Heart right ventricle (tissue), 16 donors: ENCODE measurements at regions not wholly inside any gene's neighbourhood (a gene's known extent, or its start where the extent isn't known, plus 50 kb on each side); places are given as distances from the start of the nearest gene placed in this dataset.
A peak's percentile ranks its signal among the peaks of the same experiment; 100 is the strongest.

ENCODE experiments used
- ATAC-seq, 8 donors: fragments of 200-7000 bp; cut with Tn5 transposase; one replicate each; pipeline ENCODE4 v1.9.1; 2020; ENCODE audit warnings: mild to moderate bottlenecking in 8 of 8, moderate library complexity in 8 of 8, moderate number of reproducible peaks in 1 of 8
- DNase-seq, 2 donors: peaks; one replicate each; pipeline ENCODE4 v3.0.0-alpha.2; 2020
- H3K27ac ChIP-seq, 10 donors: fragments of 200-600 bp; sonication (generic) in 2 of 10; one replicate each; pipeline versions ENCODE4 v1.5.0 to v1.8.0; 2020 to 2022; ENCODE audit warnings: mild to moderate bottlenecking in 3 of 10
- H3K27me3 ChIP-seq, 7 donors: fragments of 200-600 bp; one replicate each; pipeline ENCODE4 v1.8.0; 2021 to 2022; ENCODE audit warnings: mild to moderate bottlenecking in 2 of 7
- H3K36me3 ChIP-seq, 9 donors: fragments of 200-600 bp; sonication (generic) in 1 of 9; one replicate each; pipeline versions ENCODE4 v1.5.0 to v1.8.0; 2020 to 2022; ENCODE audit warnings: mild to moderate bottlenecking in 2 of 9
- H3K4me1 ChIP-seq, 9 donors: fragments of 200-600 bp; sonication (generic) in 1 of 9; one replicate each; pipeline versions ENCODE4 v1.5.0 to v1.8.0; 2020 to 2022; ENCODE audit warnings: mild to moderate bottlenecking in 4 of 9
- H3K4me3 ChIP-seq, 10 donors: fragments of 200-600 bp; sonication (generic) in 2 of 10; one replicate each; pipeline versions ENCODE4 v1.5.0 to v1.8.0; 2020 to 2022; ENCODE audit warnings: mild to moderate bottlenecking in 7 of 10, moderate library complexity in 2 of 10
- H3K9me3 ChIP-seq, 11 donors: fragments of 200-600 bp in 10 of 11; sonication (generic) in 2 of 11; one replicate each; pipeline versions ENCODE4 v1.5.0 to v1.8.0; 2013 to 2022; ENCODE audit warnings: mild to moderate bottlenecking in 2 of 11, control low read depth in 1 of 11, moderate library complexity in 1 of 11
- CTCF ChIP-seq, 9 donors: fragments of 200-600 bp; sonication (generic) in 2 of 9; IDR thresholded peaks; one replicate each; pipeline versions ENCODE4 v1.5.0 to v1.8.0; 2021 to 2022; ENCODE audit warnings: antibody characterized with exemption in 9 of 9, mild to moderate bottlenecking in 5 of 9, moderate library complexity in 1 of 9
- WGBS, 2 donors: extraction: QIAGEN DNeasy Blood & Tissue Kit; methylation state at CpG; one replicate each; pipeline ENCODE4 v1.1.7; 2013; ENCODE audit warnings: inconsistent platforms in 1 of 2; 5-methylcytosine and 5-hydroxymethylcytosine counted together
- intact Hi-C, 10 donors: fragments of 100-400 bp; cut with DNase I; formaldehyde crosslinking; loops; one replicate each; pipeline versions ENCODE4 v1.11.1 to v1.14.2; 2022
- donor health status: Arrhythmogenic right ventricular cardiomyopathy.
- donor health status: ischemic (EF 13 %, LVEDD 7.1; RV severe dilation, severe dysfunction).
- donor health status: healthy with polysubstance abuse.
- donor health status: DM: no; HTN: yes; CAD: no.
- donor health status: DM: no; HTN: no; CAD: no.
- donor health status: ischemic (EF 25% LVEDD 6.9; RV normal size, moderate dysfunction).
- donor health status: ischemic (EF 25% LVEDD 5.7; RV mildly dilated, moderate dysfunction).
- donor health status: healthy.
- donor health status: DM: yes; HTN: yes; CAD: no.
- donor health status: Ischemic cardiomyopathy.
- donor health status: ischemic (EF 35%, LVEDD 5.7; RV mildly dilated, moderate dysfunction).
- donor health status: nonischemic (EF 11% LVEDD 7.7; RV severe dilation, severe dysfunction).
- donor health status: DM: yes; HTN: yes; CAD: no.
- donor health status: PGD.
- donor health status: ischemic (EF 29% LVEDD 5.4; RV normal size, mild dysfunction).
- donor health status: nonischemic (EF 23%, LVEDD 6.1; RV moderate dilation, normal function).

- Histone ChIP-seq H3K36me3 (no peaks in the 10 kb centered on the region), H3K9me3 (peaks cover 0 to 30% (median 3%) of the 10 kb centered on the region in 11 donors), H3K4me1 (no peaks in the 10 kb centered on the region), H3K27ac (no peak overlapping the region), H3K4me3 (no peak overlapping the region), H3K27me3 (peaks cover 0 to 3% (median 0%) of the 10 kb centered on the region in 7 donors)
- ATAC-seq (no peak), DNase-seq (no peak)
- TF ChIP-seq CTCF (IDR thresholded peaks at IDR 0.05): no peak
- intact Hi-C loops: no loop called here
- 70 to 74% methylated on average over 3 of the region's 3 CpGs for WGBS, 2 donors
Observed at GRCh38 chr1:177547200-177547599, 376.4 kb downstream of the BRINP2 start.

GRCh38 chr1:177546346-177546745 lies 375.6 kb downstream of the BRINP2 start:
- no peaks in the 10 kb centered on the region for H3K27me3 ChIP-seq
- H3K27ac ChIP-seq: no peak overlapping the region
- intact Hi-C loops: no loop called here
- H3K9me3 ChIP-seq: peaks cover 0 to 35% (median 4%) of the 10 kb centered on the region in 11 donors
- no peak for TF ChIP-seq CTCF (IDR thresholded peaks at IDR 0.05)
- H3K4me1 ChIP-seq: no peaks in the 10 kb centered on the region
- no peak for ATAC-seq
- H3K4me3 ChIP-seq: no peak overlapping the region
- DNase-seq: no peak
- no peaks in the 10 kb centered on the region for H3K36me3 ChIP-seq

GRCh38 chr1:177526201-177526600 lies 355.4 kb downstream of the BRINP2 start:
- intact Hi-C loops: no loop called here
- TF ChIP-seq CTCF (IDR thresholded peaks at IDR 0.05): no peak
- no peak for DNase-seq
- peaks cover 0 to 7% (median 0%) of the 10 kb centered on the region in 9 donors for H3K4me1 ChIP-seq
- 86 to 100% methylated on average over 1 of the region's 1 CpG for WGBS, 2 donors
- H3K4me3 ChIP-seq: no peak overlapping the region
- H3K9me3 ChIP-seq: peaks cover 0 to 12% (median 3%) of the 10 kb centered on the region in 11 donors
- H3K27ac ChIP-seq: no peak overlapping the region
- H3K27me3 ChIP-seq: peaks cover 0 to 59% (median 26%) of the 10 kb centered on the region in 7 donors
- no peak for ATAC-seq
- H3K36me3 ChIP-seq: no peaks in the 10 kb centered on the region

DNA sequence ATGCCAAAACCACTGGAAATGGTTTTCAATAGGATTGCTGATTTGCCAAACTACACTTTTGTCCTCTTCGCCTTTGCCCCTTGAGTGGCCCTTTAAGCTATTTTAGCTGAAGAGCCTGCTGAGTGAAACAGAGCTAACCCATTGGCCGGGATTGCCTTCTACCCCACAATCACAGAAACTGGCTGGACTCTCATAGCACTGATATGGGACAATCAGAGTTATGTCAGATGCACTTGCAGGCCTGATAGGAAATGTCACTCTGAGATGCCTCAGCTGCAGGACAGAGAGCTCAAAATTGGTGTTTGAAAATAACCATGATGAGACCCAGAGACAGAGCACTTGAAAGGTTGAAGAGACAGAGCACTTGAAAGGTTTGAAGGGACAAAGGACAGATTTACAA lies 354.4 kb downstream of the BRINP2 start:
- DNase-seq (peak in 1 of 2 donors; percentile 58), ATAC-seq (peak; percentile 90 to 99 (median 94))
- Histone ChIP-seq H3K27me3 (peaks cover 0 to 61% (median 24%) of the 10 kb centered on the region in 7 donors), H3K4me3 (no peak overlapping the region), H3K36me3 (no peaks in the 10 kb centered on the region), H3K4me1 (peaks cover 0 to 7% (median 0%) of the 10 kb centered on the region in 9 donors), H3K9me3 (peaks cover 0 to 2% (median 0%) of the 10 kb centered on the region in 11 donors), H3K27ac (no peak overlapping the region)
- 11 to 26% methylated on average over 2 of the region's 2 CpGs for WGBS, 2 donors
- intact Hi-C loops: no loop called here
- no peak for TF ChIP-seq CTCF (IDR thresholded peaks at IDR 0.05)
